HG03378 (cell line): ENCODE measurements at regions not wholly inside any gene's neighbourhood (a gene's known extent, or its start where the extent isn't known, plus 50 kb on each side); places are given as distances from the start of the nearest gene placed in this dataset.

Experiments
- ATAC-seq: cut with Tn5 transposase; IDR thresholded peaks from one replicate; pipeline ENCODE4 v1.9.1; 2021; ENCODE audit warnings: mild to moderate bottlenecking, moderate library complexity; ENCODE audit not compliant: unreplicated experiment

GRCh38 chr11:26025676-26026075 is 306.3 kb upstream of the ANO3 start:
- no peak for ATAC-seq

DNA sequence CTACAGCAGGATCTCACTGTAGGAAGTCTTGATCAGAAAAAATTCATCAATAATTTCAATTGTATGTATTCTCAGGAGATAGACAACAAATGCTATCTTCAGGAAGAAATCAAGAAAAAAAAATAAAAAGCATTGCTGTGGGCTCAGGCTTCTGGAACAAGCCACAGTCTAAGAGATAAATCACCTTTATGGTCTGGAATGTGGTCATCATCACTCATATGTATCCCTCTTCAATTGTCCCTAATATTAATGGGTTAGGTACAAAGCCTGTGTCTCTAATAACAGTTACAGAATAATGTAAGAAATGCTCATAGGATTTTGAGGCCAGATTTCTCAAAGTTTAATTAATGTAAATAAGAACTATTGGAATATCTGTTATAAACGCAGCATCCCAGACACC is 305.9 kb upstream of the ANO3 start:
- ATAC-seq, result no peak

DNA sequence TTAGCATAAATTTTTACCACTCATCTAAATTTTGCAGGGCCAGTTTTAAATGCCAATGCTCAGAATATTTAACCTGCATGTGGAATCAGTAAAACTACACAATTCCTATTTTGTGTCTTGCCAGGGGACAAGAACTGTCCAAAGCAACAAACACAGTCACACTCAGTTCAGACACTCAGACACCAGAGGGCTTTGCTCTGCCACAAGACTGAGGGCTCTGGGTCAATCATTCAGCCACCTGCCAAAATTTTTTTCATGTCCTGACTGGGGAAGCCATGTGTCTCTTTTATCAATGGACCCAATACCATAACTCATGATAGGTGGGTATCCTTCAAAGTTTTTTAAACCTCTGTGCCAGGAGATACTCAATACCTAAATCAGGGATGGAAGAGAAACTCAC is 304.0 kb upstream of the ANO3 start:
- no peak for ATAC-seq

GRCh38 chr11:26028393-26028911 is 303.5 kb upstream of the ANO3 start:
- no peak for ATAC-seq

DNA sequence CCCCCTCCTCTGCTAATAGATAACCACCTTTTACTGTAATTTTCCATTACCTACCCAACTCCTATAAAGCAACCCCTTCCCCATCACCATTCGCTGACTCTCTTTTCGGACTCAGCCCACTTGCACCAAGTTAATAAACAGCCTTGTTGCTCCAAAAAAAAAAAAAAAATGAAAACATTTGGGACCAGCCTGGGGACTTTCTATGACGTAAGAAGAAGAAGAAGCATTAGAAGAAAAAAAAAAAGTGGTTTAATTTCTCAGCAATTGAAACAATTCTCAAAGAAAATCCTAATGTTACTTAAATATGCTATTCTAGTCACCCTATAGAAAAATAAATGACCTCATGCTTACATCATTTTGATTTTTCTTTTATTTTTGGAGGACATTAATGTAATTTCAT is 301.5 kb upstream of the ANO3 start:
- no peak for ATAC-seq

- ATAC-seq, result no peak
Observed at GRCh38 chr11:26032241-26032640, 299.7 kb upstream of the ANO3 start.

DNA sequence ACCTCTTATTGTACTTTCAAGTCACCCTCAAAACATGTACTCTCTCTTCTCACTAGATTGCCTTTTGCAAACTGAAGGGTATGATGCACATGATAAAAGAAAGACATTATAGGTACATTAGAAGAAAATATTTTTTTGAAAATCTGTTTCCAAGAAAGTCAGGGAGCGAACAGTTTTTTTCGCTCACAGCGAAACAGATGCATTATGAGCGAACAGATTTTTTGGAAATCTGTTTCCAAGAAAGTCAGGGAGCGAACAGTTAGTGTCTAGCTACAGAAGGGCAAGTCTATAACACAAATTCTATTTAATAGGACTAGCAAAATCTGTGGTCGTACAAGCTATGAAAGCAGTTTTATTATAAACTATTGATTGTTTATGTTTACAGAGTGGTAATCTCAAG is 296.2 kb upstream of the ANO3 start:
- ATAC-seq, result no peak

DNA sequence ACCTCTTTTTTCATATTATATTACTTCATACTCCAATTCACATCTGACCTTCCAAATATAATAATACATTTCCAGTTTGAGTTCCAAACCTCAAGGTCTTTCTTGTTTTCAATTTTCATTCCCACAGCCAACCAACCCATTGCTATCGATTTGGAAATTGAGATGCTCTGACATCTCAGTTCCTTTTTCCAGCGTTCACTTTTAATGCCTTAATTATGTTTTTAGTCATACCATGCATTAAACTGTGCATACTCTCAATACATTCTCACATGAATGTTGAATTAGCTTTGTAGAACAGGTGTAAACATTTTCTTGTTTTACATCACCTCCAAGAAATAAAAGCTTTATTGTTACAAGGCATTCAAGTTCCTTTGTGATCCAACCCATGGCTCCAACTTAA is 294.2 kb upstream of the ANO3 start:
- no peak for ATAC-seq

- ATAC-seq, result no peak
Observed at GRCh38 chr11:26040339-26040738, 291.6 kb upstream of the ANO3 start.

DNA sequence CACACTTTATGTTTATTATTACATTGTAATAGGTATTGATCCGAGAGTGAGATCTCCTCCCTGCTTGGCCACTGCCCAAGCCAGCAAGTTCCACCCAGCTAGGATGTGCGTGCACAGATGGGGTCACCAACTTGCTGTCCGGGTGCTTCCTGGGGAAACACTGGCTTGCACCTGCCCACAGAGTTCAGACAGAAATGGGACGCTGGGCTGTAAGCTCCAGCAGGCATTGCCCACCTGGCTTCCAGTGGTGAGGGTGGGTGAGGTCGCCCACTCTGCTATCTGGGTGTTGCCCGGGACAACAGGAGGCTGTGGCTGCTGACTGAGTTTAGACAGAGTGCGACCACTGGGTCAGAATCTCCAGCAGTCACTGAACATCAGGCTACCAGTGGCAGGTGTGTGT is 289.8 kb upstream of the ANO3 start:
- no peak for ATAC-seq

DNA sequence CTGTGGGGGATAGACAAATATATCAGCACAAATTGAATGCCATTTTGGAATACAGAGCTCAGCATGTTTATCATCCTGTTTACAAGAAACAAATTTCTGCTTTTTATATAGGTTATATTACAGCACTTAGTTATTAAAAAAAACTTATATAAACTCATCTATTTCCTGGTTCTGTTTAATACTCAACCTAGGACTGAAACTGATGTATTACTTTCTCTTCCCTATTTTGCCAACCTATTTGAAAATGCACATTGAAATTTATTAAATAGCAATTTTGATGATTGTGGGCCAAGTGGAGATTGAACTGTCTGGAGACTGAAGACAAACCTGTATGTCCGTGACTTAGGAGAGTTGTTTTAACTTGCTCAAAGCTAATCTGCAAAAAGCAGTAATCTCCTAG is 288.3 kb upstream of the ANO3 start:
- ATAC-seq, result peak; percentile 83

DNA sequence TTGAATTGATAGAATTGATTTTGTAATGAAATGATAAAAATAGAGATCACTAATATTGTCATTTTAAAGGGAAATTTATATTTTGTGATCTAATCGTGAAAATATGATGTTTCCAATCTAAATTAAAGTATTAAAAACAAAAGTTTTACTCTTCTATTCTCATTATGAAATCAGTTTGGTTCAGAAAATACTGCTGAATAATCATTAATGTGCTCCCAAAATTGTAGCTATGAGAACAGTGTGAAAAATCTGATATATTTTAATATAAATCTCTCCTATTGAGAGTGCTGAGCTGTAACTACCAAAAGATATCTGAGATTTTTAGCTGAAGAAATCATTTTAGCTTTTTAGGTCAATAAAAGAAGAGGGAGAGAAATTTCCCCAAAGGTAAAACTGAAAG is 287.5 kb upstream of the ANO3 start:
- ATAC-seq, result no peak

DNA sequence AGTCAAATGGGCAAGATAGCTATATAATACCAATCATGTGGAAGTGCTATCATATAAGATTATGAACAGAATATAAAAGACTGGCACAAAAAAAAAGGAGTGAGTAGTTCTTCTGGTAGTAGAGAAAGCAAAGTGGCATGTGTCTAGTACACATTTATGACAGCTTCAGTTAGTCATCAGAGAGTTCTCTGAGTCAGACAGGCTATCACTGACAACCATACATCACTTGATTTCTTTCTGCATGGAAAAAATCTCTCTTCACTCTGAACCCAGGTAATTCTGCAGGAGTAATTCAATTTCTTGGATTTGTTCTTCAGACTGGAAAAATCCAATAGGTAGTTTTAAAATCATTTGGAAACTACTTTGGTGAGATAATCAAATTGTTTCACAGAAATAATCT is 286.8 kb upstream of the ANO3 start:
- ATAC-seq, result no peak

DNA sequence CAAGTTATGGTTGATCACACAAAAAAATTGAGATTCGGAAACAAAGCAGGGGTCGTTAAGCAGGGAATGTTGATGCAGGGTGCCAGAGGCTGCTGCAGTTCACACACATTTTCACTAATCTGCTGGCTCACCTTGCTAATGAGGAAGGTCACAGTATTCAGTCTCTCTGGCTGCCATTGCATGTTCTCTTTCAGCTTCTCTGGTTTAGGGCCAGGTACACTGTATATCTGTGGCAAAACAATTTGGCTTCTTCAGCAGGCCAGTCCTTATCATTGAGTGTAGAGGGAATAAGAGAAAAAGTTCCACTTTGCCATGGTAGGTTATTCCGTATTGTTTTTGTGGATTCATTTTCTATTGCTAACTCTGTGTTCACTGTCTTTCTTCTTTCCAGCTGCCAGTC is 283.7 kb upstream of the ANO3 start:
- ATAC-seq, result no peak

DNA sequence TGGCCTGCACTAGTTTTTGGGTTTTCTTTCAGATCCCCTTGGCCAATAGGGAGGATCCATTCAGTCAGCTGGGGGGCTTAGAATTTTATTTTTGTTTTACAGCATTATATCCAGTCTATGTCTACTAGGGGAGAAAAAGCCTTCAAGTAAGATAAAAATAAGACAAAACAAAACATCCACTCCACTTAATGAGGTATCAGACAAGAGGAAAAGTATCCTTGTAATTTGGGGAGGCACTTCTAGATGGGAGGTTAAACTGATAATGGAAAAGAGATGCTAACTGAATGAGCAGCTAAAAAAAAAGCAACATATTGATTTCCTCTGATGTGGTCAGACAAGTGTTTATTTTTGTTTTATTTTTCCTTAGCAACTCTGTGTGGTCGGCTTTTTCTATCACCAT is 278.0 kb upstream of the ANO3 start:
- no peak for ATAC-seq

- no peak for ATAC-seq
Observed at GRCh38 chr11:26062660-26063059, 269.3 kb upstream of the ANO3 start.

GRCh38 chr11:26063915-26064314 is 268.0 kb upstream of the ANO3 start:
- ATAC-seq, result no peak

GRCh38 chr11:26065944-26066343 is 266.0 kb upstream of the ANO3 start:
- no peak for ATAC-seq

GRCh38 chr11:26070714-26071380 is 261.1 kb upstream of the ANO3 start:
- ATAC-seq, result no peak

GRCh38 chr11:26072614-26073153 is 259.2 kb upstream of the ANO3 start:
- no peak for ATAC-seq

DNA sequence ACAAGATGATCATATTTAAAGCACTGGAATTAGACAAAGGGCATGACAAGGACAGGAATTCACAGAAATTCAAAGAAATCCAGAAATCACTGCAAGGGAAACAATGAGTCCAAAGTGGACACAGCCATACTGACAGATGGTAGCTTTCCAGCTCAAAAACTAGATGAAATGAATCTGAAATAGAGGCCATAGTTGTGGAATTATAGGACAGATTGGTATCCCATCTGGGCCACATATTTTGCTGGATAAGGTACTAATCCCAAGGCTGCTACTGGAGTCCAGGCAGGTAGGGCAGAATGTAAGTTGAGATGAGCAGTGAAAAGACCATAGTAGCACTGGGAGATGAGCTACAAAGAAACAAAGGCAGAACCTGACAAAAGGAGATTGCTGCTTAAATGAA is 258.3 kb upstream of the ANO3 start:
- ATAC-seq, result no peak

DNA sequence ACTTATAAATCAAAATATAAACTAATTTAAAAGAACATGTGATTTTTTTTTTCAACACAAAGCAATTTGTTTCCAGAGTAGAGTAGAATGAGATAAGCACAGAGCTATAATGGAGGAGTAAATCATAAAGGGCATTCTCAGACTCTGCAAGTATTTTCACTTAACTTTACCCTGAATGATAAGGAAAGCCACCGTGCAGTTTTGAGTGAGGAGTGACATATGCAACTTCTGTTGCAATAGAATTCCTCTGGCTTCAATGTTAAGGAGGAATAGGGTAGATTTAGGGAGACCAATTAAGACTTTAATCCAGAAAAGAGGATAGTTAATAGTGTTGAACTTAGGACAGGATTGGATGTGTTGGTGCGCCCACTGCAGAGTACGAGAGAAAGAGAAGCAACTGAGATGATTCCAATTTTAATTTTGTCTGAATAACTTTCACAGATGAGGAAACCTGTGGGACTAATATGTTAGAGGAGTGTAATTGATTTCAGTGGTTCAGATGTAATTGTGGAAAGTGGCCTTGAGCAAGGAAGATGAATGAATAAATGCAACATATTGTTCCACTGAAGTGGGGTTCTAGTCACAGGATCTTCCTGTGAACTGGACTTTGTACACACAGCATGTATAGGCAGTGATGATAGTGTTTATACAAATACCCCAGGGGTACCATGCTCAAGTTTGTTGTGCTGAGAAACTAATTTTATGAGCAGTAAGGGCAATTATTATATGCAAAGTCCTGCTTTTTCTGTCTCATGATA is 255.5 kb upstream of the ANO3 start:
- no peak for ATAC-seq
